AG04449 (cell line): ENCODE measurements at regions not wholly inside any gene's neighbourhood (a gene's known extent, or its start where the extent isn't known, plus 50 kb on each side); places are given as distances from the start of the nearest gene placed in this dataset.

ENCODE experiments used
- CTCF ChIA-PET: fragments of 350-600 bp; formaldehyde crosslinking; extraction: SDS; loops from one replicate; lab custom pipeline; 2021; ENCODE audit warnings: antibody characterized with exemption; lab: Yijun Ruan, JAX
- POLR2A ChIA-PET: fragments of 400-600, 350-600 bp; formaldehyde crosslinking; extraction: SDS; loops from one replicate; lab custom pipeline; 2020; ENCODE audit warnings: antibody characterized with exemption, inconsistent platforms; lab: Yijun Ruan, JAX
- DNase-seq: peaks from one replicate; pipeline ENCODE4 v3.0.0-alpha.2; 2010; ENCODE audit warnings: low read depth, low spot score
- H3K4me3 ChIP-seq: 2 replicates; pipeline ENCODE4 v1.5.1; 2011; ENCODE audit warnings: low read depth, mild to moderate bottlenecking, control low read depth, low read length
- TF ChIP-seq, protein P1 (sequence below): IDR thresholded peaks from one replicate; pipeline ENCODE4 v1.5.1; 2011; ENCODE audit warnings: mild to moderate bottlenecking, moderate library complexity, low read length, control low read depth, inconsistent platforms; ENCODE audit not compliant: insufficient read depth; ENCODE audit errors: missing control alignments

DNA sequence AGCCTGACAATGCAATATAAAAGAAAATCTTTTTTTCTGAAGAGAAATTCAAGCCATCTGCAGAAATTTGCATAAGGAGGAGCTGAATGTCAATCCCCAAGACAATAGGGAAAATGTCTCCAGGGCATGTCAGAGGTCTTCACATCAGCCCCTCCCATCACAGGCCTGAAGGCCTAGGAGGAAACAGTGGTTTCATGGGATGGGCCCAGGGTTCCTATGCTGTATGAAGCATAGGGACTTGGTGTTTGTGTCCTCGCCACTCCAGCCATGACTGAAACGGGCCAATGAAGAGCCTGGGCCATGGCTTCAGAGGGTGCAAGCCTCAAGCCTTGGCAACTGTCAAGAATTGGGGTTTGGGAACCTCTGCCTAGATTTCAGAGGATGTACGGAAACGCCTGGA lies 883.5 kb downstream of the UQCRFS1 start:
- CTCF ChIA-PET: no interaction called here
- TF ChIP-seq, protein P1, sequence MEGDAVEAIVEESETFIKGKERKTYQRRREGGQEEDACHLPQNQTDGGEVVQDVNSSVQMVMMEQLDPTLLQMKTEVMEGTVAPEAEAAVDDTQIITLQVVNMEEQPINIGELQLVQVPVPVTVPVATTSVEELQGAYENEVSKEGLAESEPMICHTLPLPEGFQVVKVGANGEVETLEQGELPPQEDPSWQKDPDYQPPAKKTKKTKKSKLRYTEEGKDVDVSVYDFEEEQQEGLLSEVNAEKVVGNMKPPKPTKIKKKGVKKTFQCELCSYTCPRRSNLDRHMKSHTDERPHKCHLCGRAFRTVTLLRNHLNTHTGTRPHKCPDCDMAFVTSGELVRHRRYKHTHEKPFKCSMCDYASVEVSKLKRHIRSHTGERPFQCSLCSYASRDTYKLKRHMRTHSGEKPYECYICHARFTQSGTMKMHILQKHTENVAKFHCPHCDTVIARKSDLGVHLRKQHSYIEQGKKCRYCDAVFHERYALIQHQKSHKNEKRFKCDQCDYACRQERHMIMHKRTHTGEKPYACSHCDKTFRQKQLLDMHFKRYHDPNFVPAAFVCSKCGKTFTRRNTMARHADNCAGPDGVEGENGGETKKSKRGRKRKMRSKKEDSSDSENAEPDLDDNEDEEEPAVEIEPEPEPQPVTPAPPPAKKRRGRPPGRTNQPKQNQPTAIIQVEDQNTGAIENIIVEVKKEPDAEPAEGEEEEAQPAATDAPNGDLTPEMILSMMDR: no peak
- H3K4me3 ChIP-seq: no peak overlapping the region
- no peak for DNase-seq
- POLR2A ChIA-PET: no interaction called here

DNA sequence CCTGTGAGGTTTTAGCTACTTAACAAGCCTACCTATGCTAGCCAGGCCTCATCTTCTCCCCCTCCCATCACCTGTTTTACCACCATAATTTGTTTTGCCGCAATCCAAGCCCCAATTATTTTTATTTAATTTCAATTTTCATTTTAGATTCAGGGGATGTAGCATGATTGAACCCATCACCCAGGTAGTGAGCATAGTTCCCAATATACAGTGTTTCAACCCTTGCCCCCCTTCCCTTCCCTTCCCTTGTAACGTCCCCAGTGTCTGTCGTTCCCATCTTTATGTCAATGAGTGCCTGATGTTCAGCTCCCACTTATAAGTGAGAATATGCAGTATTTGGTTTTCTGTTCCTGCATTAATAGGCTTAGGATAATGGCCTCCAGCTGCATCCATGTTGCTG lies 885.0 kb downstream of the UQCRFS1 start:
- ChIA-PET POLR2A (no interaction called here), CTCF (no interaction called here)
- no peak overlapping the region for H3K4me3 ChIP-seq
- TF ChIP-seq, protein P1: no peak
- no peak for DNase-seq

DNA sequence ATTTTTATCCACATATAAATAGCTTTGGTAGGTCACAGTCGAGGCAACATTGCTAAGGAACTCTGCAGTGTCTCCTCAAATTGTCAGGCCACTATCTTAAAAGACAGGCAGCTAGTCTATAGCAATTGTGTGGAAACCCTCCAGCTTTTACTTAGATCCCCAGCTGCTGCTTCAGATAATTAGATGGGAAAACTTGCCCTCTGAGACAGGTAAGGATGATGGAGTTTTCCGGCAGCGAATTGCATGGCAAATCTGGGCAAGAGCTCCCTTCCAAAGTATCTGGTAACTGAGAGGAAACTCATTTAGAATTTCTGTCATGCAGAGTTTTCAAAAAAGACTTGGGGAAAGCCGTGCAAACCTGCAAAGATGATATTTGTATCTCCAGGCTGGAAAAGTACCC lies 886.2 kb downstream of the UQCRFS1 start:
- DNase-seq: no peak
- POLR2A ChIA-PET: no interaction called here
- CTCF ChIA-PET: no interaction called here
- no peak overlapping the region for H3K4me3 ChIP-seq
- TF ChIP-seq, protein P1: no peak

DNA sequence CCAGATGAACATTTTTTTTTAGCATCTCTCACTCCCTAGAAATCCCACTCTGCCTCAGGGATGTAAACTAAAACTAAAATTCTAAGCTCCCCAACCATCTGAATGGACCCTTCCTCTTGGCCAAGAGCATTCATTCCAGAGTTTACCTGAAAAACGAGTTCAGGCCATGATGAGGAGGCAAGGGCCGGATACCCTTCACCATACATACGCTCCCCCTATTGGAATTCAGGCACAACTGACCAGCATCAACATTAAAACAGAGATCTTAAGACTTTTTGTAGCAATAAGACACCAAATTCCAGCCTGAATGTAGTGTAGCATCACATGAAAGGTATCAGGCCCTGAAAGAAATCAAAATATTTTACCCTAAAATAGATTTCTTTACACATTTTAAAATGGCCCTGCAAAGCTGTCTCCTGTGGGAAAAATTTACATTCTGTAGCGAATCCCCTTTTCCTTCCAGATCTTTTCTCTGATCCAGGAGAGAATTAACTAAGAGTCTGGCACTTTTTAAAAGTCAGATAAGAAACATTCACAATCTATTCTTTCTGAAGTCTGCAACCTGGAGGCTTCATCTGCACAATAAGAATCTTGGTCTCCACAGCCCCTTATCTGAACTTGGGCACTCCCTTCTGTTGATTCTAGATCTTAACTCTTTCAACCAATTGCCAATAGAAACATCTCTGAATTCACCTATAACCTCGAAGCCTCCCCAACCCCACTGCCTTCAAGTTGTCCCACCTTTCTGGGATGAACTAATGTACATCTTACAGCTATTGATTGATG lies 888.5 kb downstream of the UQCRFS1 start:
- TF ChIP-seq, protein P1: no peak
- POLR2A ChIA-PET: no interaction called here
- CTCF ChIA-PET: no interaction called here
- no peak overlapping the region for H3K4me3 ChIP-seq
- no peak for DNase-seq

DNA sequence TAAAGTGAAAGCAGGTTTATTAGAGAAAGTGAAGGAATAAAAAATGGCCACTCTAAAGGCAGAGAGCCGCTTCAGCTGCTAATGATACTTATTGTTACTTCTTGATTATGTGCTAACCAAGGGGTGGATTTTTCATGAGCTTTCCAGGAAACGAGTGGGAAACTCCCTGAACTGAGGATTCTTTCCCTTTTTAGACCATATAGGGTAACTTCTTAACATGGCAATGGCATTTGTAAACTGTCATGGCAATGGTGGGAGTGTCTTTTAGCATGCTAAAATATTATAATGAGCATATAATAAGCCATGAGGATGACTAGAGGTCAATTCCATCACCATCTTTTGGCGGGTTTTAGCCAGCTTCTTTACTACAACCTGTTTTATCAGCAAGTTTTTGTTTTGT lies 890.0 kb downstream of the UQCRFS1 start:
- DNase-seq: no peak
- POLR2A ChIA-PET: no interaction called here
- TF ChIP-seq, protein P1: no peak
- H3K4me3 ChIP-seq: no peak overlapping the region
- CTCF ChIA-PET: no interaction called here

DNA sequence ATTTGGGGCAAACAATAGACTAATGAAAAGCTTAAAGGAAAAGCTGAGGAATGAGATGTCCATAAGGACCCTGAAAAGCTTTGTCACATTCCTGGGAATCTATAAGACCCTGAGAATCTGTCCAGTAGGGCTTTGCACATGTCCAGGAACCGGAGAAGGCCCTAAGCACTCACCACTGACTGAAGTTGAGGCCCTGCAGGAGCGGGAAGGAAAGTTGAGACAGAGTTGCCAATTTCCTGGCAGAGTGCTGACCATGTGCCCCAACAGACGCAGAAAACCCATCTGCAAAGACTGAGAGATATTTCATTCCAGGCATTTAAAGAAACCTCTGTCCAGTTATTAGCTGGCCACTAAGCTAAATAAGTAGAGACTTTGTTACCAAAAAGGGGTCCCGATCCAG lies 890.5 kb downstream of the UQCRFS1 start:
- TF ChIP-seq, protein P1: no peak
- POLR2A ChIA-PET: no interaction called here
- DNase-seq: no peak
- CTCF ChIA-PET: no interaction called here
- no peak overlapping the region for H3K4me3 ChIP-seq
